Endometrium (tissue), 2 donors: ENCODE measurements at regions not wholly inside any gene's neighbourhood (a gene's known extent, or its start where the extent isn't known, plus 50 kb on each side); places are given as distances from the start of the nearest gene placed in this dataset.

Experiments used
- FAIRE-seq: peaks from 2 replicates; lab custom pipeline; 2012; peaks lifted over from hg19 to GRCh38; lab: Jason Lieb, UNC
- donor health status: control.
- donor health status: control.

DNA sequence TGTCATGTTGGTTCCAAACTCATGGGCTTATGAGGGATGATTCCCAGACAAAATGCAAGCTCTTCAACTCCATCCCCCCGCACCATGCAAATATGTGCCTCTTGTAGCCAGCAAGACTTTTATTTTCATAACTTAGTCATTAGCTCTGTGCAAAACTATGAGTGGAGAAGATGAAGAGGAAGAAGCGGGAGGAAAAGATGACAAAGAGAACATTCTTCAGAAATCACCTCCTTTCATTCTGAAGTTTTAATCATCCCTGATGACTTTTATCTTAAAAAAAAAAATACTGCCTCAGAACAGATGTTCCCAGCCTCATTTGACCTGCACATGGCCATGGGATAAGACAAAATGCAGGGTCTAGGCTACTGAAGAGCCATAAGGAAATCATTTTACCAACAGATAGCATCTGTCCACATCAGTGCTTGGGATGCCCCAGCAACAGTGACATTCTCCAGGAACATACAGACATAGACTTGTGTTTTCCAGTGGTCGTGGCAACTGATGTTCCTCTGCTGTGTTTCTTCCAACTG lies 145.5 kb downstream of the WNT5A start:
- peak; percentile 95 for FAIRE-seq

DNA sequence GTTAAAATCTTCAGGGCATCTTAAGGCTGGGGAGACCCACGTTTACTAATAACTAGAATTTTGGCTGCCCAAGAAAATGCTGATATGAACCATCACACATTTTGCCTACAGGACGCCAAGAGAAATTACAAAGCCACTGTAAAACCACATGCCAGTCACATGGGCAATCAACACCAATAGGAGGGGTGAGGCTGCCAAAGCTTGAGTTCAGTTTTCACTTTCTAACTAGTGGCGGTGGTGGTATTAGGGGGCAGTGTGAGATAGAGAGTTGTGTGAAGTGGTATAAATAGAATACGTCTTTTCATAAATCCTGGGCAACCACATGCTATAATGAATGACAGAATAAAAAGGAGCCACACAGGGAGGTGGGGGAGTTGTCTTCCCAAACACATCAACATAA lies 147.3 kb downstream of the WNT5A start:
- FAIRE-seq, result no peak

DNA sequence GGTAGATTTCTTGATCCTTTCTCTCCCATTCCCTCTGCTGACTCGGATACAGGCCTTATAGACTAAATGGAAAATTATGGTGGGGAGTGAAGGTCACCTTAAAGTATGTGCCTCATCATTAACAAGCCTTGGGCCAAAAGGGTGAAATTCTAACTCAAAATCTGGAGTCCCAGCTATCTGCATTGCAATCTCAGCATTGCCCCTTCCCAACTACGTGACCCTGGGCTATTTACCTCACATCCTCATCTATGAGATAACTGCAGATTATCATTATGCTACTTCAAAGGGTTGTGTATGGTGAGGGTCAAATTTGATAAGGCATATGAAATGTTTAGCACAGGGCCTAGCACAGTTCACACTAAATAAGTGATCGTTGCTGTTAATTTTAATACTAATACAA lies 147.7 kb downstream of the WNT5A start:
- FAIRE-seq, result no peak

DNA sequence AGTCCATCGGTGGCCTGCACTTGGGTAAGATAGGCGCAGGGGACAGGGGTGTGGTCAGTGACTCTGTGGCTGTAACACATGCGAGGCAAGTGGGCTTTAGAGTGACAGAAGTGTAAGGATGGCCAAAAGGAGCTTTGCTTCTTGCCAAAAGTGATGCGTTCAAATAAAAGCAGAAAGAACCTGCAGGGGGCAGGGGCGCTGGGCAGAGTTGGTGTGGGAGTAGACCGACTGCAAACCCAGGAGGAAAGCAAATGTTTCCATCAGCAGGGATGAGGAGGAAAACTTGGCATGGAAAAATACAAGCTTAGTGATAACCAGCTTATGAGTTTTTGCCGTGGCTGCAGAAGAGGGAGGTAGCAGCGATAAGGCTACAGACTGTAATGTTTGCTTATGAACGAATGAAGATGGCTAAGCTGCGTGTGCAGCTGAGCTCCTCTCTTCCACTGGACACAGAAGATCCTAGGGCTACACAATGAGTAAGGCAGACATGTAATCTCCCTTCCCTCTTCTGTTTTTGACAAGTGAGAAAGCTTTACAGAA lies 149.4 kb downstream of the WNT5A start:
- FAIRE-seq, result no peak

DNA sequence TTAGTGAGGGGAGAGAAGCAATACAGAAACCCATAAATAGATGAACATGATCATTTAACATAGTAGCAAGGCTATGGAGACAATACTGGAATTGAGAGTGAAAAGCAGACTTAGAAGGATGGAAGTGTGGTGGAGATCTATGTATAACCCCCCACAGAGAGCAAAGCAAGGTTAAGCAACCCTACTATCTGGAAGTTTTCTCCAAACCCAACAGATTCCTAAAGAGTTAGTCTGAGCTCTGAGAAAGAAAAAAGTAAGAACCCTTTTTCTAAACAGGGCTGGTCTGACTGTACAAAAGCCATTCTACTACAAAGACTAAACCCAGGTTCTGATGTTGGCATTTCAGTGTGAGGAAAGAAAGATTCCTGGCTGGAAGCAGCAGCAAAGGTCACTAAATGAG lies 153.2 kb downstream of the WNT5A start:
- no peak for FAIRE-seq

DNA sequence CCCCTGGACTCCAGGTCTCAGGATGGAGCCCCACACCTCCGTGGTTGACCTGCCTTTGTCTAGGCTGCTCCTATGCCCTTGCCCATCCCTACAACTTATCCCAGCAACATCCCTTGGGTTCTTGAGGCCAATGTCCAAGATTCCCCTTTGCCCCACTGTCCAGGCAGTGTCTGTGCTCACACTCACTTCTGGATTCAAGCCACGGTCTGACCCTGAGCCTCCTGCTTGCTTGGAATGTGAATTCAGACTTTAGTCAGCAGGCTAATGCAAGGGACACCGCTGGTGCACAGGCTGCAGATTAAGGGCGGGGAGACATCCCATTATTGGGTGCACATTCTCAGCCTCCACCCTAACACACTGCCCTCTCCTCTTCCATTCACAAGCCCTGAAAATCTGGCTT lies 154.1 kb downstream of the WNT5A start:
- FAIRE-seq, result no peak

DNA sequence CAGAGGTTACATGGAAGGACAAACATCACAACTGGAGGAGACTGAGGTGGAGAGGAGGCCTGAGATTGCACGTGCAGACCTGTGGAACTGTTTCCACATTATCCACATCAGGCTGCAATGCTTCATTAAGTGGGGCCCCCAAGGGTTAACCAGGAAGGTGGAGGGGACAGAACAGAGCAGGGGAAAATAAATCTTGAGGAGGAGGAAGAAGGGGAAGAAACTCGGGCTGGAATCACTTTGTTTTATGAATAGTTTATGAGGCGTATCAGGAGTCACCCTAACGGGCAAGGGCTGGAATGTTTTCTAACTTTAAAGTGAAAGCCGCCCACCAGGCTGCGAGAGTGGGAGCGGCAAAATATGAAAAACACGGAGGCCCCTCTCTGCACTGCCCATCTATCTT lies 154.9 kb downstream of the WNT5A start:
- FAIRE-seq, result peak; percentile 50

DNA sequence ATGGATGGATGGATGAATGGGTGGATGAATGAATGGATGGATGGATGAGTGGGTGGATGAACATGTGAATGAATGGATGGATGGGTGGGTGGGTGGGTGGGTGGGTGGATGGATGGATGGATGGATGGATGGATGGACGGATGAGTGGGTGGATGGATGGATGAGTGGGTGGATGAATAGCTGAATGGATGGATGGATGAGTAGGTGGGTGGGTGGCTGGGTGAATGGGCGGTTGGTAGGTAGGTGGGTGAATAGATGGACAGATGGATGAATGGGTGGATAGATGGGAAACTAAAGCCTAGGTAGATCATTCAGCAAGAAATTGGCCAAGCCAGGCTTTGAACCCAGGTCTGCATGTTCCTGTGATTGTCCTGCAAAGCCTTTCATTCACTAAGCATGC lies 155.6 kb downstream of the WNT5A start:
- FAIRE-seq, result no peak

DNA sequence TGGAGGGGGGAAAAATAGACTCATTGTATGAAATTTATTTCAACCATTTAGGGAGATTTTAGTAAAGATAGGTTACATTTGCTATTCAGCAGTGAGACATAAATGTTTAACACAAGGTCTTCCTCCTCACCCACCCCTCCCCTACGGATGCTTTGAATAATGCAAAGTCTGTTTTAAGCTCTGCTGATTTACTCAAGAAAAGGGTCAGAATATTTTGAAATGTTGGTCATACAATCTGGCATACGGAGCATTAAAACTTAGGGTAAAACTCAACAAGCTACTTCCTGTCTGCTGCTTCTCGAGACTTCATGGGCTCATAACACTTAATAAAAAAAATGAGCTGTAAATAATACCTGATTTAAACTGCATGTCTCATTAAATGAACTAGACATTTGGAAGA lies 156.3 kb downstream of the WNT5A start:
- no peak for FAIRE-seq

DNA sequence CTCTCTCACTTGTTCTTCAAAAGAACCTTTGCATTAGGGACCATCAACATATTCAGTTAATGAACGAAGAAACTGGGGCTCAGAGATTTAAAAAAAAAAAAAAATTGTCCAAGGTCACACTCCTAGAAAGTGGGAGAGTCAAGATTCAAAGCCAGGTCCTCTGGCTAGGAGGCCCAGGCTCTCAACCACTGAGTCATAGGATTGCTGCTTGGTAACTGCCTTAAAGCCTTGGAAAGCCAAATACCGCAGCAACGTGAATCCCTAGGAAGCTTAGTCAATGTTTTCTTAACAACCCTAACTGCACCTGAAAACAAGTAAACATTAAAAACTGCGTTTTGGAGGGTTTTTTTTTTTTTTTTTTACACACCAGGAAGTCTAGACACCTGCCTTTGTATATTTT lies 156.8 kb downstream of the WNT5A start:
- no peak for FAIRE-seq

DNA sequence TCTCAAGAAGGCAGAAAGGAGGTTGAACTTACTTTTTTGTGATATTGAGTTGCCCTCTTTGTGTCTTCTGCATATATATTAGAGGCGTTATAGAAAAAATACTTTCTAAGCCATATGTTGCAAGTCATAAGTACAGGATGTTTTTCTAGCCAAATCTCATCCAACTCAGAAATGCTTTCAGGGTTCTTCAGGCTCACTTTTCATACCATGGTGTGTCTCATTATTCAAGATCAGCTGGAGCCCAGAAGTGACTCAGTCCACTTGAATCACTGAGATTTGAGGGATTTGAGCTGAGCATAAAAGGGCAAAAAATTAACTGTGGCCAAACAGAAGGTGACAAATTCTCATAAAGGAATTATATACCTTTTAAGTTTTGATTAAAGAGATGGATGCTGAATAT lies 157.3 kb downstream of the WNT5A start:
- no peak for FAIRE-seq

DNA sequence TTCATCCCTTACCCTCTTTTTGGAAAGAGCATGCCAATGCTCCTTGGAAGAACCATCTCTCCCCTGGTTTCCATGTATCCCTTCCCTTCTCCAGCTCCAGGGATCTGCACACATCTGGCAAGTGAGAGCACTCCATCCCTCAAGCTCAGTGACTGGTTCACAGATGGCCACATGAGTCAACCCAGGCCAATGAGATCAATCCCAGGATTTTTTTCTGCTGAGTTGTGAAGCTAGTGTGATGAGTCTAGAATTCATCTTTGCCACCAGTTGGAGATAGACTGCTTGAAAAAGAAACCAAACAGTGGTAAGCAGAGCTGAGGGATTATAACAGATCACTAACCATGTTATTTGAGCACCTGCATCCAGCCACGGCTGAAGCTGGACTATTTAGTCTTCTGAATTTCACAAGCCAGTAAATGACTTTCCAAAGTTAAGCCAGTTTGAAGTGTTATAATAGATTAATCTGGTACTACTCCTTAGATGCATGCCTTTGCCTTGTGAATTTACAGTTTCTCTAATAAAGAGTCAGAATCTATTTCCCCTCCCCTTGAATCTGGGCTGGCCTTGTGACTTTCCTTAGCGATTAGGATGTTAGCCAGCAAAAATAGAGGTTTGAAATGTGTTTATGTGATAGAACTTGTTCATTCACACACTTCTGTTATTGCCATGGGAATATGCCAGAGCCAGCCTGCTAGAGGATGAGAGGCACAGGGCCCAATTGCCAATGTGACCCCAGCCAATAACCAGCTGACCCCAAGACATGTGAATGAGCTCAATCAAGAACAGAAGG lies 159.8 kb downstream of the WNT5A start:
- FAIRE-seq, result no peak

DNA sequence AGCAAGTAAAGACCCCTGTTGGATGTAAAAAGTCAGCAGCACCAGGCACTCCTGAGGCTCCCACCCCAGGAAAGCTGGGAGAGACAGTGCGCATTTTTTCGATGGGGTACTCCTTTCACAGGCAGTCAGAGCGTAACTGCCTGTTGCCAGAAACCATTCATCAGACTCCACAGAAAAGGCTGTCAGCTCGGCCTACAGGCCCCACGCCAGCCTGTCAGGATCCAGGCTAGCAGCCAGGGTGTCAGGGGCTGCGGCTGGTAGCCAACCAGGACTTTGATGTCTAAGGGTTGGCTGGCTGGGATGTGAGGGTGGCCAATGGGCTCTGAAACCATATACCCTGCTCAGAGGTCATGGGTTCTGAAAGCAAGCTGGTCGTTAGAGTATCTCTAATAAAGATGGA lies 164.5 kb downstream of the WNT5A start:
- no peak for FAIRE-seq

DNA sequence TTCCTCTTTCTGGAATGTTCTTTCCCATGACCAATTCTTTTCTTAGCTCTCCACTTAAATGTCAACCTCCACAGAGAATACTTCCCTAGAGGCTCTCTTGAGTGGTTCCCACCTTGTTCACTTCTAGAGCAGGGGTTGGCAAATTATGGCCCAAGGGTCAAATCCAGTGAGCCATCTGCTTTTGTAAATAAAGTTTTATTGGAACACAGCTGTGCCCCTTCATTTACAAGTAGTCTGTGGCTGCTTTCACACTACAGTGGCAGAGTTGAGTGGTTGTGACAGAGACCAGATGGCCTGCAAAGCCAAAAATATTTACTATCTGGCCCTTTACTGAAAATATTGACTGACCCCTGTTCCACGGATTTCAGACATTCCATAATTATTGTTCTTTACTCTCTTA lies 166.2 kb downstream of the WNT5A start:
- no peak for FAIRE-seq

DNA sequence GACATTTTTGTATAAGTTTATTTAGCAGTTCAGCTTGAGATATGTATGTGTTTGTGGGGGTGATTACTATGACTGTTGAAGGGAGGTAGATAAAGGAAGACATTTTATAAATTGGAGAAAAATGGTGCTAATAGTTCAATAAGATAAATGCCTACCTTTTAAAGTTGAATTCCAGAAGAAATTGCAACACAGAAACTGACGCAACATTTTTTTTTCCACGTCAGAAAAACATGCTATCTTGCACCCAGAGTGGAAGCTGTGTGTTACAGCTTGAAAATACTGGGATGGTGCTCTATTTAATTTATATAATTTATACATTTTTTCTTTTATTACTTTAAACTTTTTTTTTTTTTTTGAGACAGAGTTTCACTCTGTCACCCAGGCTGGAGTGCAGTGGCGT lies 171.7 kb downstream of the WNT5A start:
- FAIRE-seq, result no peak

DNA sequence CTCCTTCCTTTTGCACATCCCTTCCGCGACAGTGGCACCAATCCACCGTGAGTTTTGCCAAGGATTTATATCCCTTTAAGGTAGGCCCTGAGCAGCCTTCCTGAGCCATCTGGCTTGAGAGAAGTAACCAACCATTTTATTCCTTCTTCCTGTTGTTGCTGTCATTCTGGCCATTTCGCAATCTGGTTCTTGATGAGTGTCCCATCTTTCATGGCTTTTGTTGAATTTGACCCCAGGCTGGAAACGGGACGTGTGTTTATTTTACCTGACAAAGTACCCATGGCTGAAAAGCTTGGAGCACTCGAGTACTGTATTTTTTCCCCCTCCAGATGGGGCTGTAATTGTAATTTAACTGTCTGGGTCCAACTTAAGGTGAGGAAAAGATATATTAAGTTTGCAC lies 173.4 kb downstream of the WNT5A start:
- no peak for FAIRE-seq

DNA sequence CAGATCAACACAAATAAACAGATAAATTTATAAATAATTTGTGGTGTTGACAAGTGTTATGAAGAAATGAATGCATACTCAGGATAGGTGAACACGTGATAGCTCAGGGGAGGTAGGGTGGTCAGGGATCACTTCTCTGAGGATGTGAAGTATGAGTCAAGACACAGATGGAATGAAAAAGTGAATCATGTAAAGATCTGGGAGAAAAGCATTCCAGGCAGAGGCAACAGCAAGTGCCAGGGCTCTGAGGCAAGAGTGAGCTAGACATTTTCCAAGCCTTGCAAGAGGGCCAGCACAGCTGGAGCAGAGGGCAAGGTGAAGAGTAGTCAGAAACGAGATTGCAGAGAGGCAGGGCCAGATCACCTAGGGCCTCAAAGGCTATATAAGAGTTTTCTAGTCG lies 177.8 kb downstream of the WNT5A start:
- FAIRE-seq, result no peak

DNA sequence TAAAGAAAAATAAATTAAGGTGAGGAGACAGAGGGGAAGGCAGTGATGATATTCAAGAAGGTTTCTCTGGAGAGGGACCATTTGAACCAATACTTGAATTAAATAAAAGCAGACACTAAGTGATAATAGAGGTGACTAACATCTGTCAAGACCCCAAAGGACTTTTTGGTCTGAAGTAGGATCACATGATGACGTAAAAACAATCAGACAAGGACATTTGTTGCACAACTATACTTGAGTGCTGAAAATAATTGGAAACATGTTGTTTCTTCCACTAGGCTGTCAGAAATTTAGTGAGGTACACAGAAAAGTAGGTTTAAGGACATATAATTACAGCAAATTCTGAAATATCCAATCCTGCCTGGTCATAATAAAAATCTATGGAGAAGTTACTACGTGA lies 179.5 kb downstream of the WNT5A start:
- no peak for FAIRE-seq

DNA sequence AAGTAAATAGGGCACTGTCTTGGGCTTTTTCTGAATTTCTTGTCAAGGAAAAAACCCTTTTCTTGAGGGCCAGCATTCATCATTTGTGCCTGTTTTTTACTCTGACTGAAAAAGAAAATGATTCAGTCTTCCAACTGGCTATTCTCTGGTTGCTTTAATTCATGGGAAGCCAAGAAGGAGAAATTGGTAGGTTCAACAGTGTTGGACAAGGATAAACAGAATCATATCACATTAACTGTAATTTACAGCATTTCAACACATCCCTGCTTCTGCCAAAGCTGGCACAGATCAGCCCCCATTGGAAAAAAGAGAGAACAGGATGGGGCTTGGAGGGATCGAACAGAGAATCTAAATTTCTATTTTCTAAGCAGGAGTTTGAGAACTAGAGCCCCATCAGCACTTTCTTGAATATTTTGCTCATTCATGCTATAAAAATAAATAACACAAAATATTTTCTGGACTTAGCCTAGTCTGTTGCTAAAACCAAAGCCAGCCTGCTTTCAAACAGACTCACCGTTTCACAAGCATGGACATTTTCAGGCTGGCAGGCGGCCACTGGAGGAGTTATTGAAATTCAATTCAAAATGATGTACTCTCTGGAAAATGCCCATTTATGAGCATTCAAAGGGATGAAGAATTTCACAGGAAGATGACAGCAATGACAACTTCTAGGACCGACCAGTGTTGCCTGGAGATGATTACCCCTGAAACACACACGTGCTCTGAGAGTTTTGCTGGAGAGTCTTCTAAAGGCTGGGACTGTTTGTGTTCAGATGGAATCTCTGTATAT lies 181.2 kb downstream of the WNT5A start:
- no peak for FAIRE-seq

DNA sequence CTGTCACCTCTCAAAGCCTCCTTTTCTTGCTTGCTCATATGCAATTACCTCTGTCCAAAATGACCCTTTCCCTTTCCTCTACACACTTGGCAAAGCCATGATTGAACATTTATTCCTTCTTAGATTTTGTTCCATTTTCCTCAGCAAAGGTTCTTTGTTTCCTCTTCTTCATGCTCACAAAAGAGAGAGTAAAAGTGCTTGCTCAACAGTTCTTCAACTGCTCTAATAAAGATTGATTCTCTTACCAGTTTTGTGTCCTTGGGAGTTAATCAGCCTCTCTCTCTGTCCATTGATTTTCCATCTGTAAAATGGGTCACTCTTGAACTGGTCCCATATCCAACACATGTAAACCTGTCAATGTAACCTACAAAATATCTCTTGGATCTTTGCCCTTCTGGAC lies 186.4 kb downstream of the WNT5A start:
- FAIRE-seq, result no peak

DNA sequence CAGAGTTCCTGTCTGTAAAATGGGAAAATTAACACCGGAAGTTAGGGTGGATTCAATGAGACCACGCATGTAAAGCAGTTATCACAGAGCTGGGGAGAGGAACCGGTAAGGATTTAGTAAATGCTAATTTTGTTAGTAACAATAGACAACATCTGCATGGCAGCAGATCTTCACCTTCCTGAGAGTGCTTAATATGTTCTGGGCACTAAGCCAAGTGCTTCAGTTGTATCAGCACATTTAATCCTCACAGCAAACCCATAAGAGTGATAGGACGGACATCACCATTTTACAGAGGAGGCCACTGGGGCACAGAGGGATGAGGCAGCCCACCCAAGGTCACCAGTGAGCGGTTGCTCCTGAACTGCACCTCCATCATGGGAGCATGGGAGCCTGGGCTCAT lies 189.4 kb downstream of the WNT5A start:
- FAIRE-seq, result no peak

DNA sequence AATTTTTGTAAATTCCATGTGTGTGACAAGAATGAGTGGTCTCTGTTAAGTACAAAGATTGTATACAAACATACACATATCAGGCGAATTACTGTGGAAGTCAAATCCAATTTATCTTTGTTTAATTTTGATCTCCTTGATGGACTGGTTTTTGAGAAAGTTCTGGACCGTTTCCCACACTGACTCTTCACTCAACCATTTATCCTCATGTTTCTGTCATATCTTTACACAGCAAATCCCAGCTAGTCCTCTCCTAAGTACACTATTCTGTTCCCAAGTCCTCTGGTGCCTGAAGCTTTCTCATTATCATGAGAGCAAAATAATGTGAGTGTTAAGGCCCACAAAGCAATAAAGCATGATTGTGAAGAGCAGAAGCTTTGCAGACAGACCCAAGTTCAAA lies 189.9 kb downstream of the WNT5A start:
- no peak for FAIRE-seq

DNA sequence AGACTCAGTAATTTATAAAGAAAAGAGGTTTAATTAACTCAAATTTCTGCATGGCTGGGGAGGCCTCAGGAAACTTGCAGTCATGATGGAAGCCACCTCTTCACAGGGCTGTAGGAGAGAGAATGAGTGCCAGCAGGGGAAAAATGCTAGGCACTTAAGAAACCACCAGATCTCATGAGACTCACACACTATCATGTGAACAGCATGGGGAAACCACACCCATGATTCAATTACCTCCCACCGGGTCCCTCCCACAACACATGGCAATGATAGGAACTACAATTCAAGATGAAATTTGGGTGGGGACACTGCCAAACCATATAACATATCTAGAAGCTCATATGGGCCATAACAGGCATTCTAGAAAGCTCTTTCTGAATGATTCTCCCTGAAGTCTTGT lies 190.3 kb downstream of the WNT5A start:
- FAIRE-seq, result no peak
